ENCODE measurements at regions not wholly inside any gene's neighbourhood (a gene's known extent, or its start where the extent isn't known, plus 50 kb on each side); places are given as distances from the start of the nearest gene placed in this dataset.

- H3K4me3 ChIP-seq (ENCODE audit: low read depth, low read length), result no peak overlapping the region
- DNase-seq (ENCODE audit: low read depth), result no peak
- no peak for TF ChIP-seq CTCF (IDR thresholded peaks at IDR 0.05; ENCODE audit: insufficient read depth, low read length)
Measured at GRCh38 chr5:67262206-67262605, 65.6 kb upstream of the CD180 start.

DNA sequence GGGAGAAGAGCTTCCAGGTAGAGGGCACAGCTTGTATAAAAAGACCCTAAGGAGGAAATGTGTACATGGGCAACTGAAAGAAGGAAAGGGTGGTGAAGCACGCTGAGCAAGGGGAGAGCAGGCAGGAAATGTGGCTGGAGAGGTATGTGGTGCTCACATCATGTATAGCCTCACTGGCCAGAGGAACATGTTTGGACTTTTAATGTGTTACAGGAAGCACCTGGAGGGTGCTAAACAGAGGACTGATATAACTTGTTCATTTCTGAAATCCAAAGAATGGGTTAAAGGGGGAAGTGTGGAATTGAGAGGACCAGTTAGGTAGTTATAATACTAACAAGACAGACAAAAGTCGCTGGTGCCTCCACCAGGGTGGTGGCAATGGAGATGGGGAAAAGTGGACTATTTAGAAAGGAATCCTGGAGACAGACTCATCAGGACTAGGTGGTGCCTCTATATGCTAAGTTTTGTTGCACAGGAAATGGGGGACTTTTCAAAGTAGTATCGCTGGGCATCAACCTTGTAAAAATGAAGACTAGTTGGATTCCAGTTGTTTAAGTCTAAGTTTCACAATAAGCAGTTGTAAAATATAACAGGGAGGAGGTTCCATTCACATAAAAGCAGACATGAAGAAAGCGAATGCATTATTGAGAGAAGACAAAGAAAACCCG is 63.1 kb upstream of the CD180 start:
- DNase-seq (ENCODE audit: low read depth), result no peak
- H3K4me3 ChIP-seq (ENCODE audit: low read depth, low read length), result no peak overlapping the region
- no peak for TF ChIP-seq CTCF (IDR thresholded peaks at IDR 0.05; ENCODE audit: insufficient read depth, low read length)

- DNase-seq (ENCODE audit: low read depth), result no peak
- TF ChIP-seq CTCF (IDR thresholded peaks at IDR 0.05; ENCODE audit: insufficient read depth, low read length), result no peak
- H3K4me3 ChIP-seq (ENCODE audit: low read depth, low read length), result no peak overlapping the region
Measured at GRCh38 chr5:67257500-67257899, 60.9 kb upstream of the CD180 start.

GRCh38 chr5:67257077-67257476 is 60.5 kb upstream of the CD180 start:
- no peak for TF ChIP-seq CTCF (IDR thresholded peaks at IDR 0.05; ENCODE audit: insufficient read depth, low read length)
- H3K4me3 ChIP-seq (ENCODE audit: low read depth, low read length), result no peak overlapping the region
- no peak for DNase-seq (ENCODE audit: low read depth)

DNA sequence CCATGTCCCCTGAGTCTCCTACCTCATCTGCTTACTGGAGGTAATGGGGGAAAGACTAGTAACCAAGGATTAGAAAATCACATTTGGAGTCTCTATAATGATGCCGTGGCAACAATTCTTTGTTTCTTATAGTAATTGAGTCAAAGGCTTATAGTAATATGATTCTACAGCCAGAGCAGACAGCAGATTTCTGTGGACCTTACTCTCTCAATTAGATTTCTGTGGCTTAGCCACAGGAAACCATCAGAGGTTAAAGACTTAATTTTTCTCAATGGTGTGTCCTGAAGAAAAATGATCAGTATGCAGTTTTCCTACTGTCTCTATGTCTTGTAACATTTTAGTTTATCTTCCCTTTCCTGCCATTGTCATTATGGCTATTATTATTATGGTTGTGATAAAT is 59.3 kb upstream of the CD180 start:
- no peak overlapping the region for H3K4me3 ChIP-seq (ENCODE audit: low read depth, low read length)
- no peak for TF ChIP-seq CTCF (IDR thresholded peaks at IDR 0.05; ENCODE audit: insufficient read depth, low read length)
- no peak for DNase-seq (ENCODE audit: low read depth)

DNA sequence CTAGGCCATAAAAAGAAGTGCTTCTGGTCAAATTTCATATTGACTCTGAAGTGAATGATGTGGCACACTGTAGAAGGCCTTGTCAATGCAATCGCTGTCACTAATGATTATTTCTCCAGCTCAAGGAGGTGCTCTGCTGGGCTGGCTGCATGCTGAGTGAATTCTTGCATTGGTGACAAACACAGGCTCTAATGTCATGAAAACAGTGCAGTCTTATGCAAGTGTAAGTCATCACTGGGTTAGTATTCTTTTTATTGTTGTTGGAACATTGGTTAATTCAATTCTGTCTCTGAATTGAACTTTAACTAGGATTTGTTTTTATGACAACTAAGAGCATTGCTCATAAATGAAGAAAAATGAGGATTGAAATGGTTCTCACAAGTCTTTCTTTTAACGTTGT is 57.3 kb upstream of the CD180 start:
- TF ChIP-seq CTCF (IDR thresholded peaks at IDR 0.05; ENCODE audit: insufficient read depth, low read length), result no peak
- DNase-seq (ENCODE audit: low read depth), result no peak
- no peak overlapping the region for H3K4me3 ChIP-seq (ENCODE audit: low read depth, low read length)

DNA sequence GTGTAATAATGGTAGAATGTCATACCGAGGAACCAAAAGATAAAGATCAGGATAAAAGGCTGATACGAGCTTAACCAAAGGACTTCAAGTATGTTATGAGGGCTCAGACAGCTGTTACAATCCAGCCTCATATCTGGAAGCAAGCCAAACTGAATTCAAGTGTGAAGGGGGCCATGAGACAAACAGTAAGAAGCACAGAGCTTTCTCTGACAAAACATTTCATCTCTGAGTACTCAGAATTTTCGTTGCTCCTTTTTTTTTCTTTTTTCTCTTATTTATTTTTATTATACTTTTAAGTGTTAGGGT is 52.9 kb upstream of the CD180 start:
- H3K4me3 ChIP-seq (ENCODE audit: low read depth, low read length), result no peak overlapping the region
- DNase-seq (ENCODE audit: low read depth), result peak; percentile 51
- no peak for TF ChIP-seq CTCF (IDR thresholded peaks at IDR 0.05; ENCODE audit: insufficient read depth, low read length)

Data from fibroblast of the aortic adventitia (primary cell).